GM10266 (cell line): ENCODE measurements at regions not wholly inside any gene's neighbourhood (a gene's known extent, or its start where the extent isn't known, plus 50 kb on each side); places are given as distances from the start of the nearest gene placed in this dataset.

Experiments
- DNase-seq: peaks from one replicate; pipeline ENCODE4 v3.0.0; 2012; ENCODE audit errors: extremely low spot score
- TF ChIP-seq, protein P1 (sequence below): IDR thresholded peaks from 2 replicates; pipeline ENCODE4 v1.5.1; 2012; ENCODE audit warnings: mild to moderate bottlenecking, low read depth; ENCODE audit not compliant: control insufficient read depth, insufficient read depth; ENCODE audit errors: missing control alignments

DNA sequence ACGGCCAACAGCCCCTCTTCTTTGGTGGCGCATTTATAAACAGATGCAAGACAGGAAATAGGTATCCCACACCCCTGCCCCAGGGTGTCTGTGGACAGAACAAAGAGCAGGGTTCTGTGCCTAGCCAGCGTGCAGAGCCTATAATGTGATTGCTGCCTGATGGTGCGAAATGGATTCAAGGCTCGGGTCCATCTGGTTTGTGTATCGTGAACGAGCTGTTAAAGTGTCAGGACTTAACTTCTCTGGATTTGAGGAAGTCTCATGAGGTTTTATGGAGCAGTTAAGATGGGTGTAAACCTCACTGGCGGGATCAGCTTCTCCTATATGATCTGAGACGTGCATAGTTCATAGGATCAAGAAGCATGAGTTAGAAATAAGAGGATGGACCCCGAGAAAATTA, 388.7 kb upstream of the TBX3 start:
- TF ChIP-seq, protein P1, sequence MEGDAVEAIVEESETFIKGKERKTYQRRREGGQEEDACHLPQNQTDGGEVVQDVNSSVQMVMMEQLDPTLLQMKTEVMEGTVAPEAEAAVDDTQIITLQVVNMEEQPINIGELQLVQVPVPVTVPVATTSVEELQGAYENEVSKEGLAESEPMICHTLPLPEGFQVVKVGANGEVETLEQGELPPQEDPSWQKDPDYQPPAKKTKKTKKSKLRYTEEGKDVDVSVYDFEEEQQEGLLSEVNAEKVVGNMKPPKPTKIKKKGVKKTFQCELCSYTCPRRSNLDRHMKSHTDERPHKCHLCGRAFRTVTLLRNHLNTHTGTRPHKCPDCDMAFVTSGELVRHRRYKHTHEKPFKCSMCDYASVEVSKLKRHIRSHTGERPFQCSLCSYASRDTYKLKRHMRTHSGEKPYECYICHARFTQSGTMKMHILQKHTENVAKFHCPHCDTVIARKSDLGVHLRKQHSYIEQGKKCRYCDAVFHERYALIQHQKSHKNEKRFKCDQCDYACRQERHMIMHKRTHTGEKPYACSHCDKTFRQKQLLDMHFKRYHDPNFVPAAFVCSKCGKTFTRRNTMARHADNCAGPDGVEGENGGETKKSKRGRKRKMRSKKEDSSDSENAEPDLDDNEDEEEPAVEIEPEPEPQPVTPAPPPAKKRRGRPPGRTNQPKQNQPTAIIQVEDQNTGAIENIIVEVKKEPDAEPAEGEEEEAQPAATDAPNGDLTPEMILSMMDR, result no peak

DNA sequence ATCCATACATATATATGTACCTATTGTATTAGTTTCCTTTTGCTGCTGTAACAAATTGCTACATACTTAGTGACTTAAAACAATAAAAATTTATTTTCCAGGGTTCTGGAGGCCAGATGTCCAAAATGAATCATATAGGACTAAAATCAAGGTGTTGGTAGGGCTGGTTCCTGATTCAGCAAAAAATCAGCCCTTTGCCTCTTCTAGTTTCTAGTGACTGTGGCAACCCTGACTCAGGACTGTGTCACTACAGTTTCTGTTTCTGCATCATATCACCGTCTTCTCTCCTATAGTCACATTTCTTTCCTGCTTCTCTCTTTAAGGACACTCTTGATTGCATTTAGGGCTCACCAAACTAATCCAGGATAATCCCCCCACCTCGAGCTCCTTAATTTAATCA, 386.3 kb upstream of the TBX3 start:
- TF ChIP-seq, protein P1, result no peak
- DNase-seq, result no peak

More for the DNA sequence above, 388.7 kb upstream of the TBX3 start:
- DNase-seq, result no peak

DNA sequence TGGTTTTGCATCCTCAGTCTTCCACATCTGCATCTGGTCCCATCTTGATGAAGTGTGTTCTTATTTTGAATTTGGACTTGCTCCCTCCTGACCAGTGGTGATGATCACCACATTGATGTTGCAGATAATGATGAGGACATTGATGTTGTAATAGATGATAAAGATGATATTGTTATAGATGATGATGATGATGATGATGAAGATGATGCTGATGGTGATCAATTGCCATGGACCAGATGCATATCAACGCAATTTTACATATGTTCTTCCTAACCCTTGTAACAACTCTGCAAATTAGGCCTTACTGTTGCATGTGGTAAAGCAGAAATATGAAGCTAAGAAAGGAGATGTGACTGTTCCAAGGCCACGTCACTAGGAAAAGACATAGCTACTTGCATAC, 380.3 kb upstream of the TBX3 start:
- DNase-seq, result no peak
- TF ChIP-seq, protein P1, result no peak

DNA sequence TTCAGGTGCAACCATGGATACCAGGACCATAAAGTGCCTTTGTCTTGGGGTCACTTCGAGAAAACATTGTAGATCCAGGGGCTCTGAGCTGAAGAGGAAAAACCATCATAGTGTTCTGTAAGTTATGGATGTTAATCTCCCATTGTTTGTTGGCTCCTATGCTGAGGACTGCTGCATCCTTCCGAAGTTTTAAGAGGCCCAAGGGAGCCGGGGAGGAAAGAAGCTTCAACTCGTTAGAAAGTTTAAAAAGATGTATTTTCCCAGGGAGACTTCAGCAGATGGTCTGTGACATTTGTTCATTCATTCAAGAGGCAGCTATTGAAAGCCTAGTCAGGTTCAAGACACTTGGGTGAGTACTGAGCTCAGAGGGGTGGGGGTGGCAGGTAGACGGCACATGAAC, 378.8 kb upstream of the TBX3 start:
- no peak for DNase-seq
- TF ChIP-seq, protein P1, result no peak

DNA sequence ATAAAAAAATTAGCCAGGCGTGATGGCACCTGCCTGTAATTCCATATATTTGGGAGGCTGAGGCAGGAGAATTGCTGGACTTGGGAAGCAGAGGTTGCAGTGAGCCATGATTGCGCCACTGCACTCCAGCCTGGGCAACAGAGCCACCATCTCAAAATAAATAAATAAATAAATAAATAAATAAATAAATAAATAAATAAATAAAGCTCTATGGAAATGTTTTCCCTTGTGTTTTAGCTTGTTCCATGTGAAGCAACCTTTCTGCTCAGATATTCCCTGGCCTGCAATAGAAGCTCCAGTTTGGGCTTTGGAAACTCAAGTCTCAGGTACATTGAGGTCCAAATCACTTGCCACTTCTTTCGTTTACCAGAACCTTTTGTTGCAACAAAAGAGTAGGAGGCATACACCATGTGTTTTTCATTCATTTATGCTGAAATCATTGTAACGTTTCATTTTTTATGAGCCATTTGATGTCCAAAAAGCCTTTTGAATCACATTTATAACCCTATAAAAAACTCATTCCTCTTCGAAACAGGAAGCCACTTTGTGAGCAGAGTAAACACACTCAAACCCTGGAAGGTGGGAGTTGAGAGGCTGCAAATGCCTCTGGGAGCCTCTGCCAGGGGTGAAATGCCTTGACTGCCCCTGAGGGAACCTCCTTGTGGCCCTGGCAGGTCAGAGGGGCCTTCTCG, 376.6 kb upstream of the TBX3 start:
- TF ChIP-seq, protein P1, result no peak
- DNase-seq, result no peak

DNA sequence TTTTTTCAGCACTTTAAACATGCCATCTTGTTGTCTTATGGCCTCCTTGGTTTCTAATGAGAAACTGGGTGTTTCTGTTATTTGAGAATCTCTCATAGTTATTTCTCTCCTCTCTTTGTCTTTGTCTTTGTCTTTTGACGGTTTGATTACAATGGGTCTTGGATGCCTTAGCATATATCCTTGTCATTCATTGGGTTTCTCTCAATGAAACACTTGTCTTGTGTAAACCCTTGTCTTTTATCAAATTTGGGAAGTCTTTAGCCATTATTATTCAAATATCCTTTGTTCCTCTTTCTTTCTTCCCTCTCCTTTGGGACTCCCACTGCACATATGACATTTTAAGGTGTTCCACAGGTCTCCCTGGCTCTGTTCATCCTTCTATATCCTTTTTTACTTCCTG, 373.5 kb upstream of the TBX3 start:
- no peak for DNase-seq
- TF ChIP-seq, protein P1, result no peak

DNA sequence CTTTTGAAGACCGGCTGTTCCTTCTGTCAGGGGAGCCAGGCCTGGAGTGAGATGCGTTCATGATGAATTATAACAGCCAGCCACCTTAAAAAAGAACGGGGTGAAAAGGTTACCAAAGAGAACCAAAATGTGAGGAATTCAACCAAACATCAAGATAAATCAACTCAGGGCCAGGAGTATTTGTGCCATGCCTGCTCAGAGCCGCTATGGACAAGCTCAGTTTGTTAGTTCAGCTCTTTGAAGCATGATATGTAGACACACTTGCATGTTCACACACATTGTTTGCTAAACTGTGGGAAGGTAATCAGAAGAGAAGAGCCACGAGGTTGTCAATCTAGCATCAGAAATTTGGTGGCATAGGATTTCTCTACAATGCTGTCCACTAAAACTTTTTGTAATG, 367.4 kb upstream of the TBX3 start:
- TF ChIP-seq, protein P1, result no peak
- DNase-seq, result no peak
